ENCODE measurements at regions not wholly inside any gene's neighbourhood (a gene's known extent, or its start where the extent isn't known, plus 50 kb on each side); places are given as distances from the start of the nearest gene placed in this dataset.

DNA sequence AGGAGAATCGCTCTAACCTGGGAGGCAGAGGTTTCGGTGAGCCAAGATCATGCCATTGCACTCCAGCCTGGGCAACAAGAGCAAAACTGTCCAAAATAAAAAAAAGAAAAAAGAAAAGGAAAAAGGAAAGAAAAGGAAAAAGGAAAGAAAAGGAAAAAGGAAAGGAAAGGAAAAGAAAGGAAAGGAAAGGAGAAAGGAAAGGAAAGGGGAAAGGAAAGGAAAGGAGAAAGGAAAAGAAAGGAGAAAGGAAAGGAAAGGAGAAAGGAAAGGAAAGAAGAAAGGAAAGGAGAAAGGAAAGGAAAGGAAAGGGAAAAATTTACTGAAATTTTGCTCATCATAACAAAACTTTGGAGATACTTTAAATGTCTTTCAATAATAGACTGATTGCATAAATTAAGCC lies 391.3 kb upstream of the GYPC start:
- TF ChIP-seq SUZ12 (IDR thresholded peaks at IDR 0.05; ENCODE audit: extremely low read depth, insufficient read depth, insufficient read length) (no peak), ZNF274 (IDR thresholded peaks at IDR 0.05; ENCODE audit: low read depth, low read length) (no peak)
